ENCODE measurements at regions not wholly inside any gene's neighbourhood (a gene's known extent, or its start where the extent isn't known, plus 50 kb on each side); places are given as distances from the start of the nearest gene placed in this dataset.

DNA sequence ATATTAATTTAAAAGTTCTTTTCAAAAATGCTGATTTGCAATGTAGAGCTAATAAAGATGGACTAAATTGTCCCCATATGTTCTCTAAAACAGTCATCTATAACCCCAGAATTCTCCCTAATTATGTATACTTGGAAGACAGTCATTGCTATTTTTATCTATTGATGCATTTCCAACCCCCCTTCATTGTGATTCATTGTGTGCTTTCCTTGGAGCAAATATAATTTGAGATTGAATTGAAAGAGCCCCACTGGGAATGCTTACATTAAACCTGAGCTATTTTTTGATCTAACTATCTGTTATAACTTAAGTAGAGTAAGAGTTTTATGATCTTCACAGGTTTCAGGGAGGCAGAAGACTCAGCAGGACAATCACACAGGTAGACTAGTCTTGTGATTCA is 73.7 kb upstream of the PTCHD4 start:
- H3K27ac Mint-ChIP-seq, result no peak overlapping the region
- no peaks in the 10 kb centered on the region for H3K79me2 ChIP-seq (ENCODE audit: insufficient read depth, low read length)

More for the DNA sequence above, 73.7 kb upstream of the PTCHD4 start:
- Histone ChIP-seq H2BK15ac (ENCODE audit: low read depth, low read length) (no peak overlapping the region), H3T11ph (ENCODE audit: low read length) (no peak overlapping the region), H3K9ac (ENCODE audit: extremely low read depth, insufficient read length, low read length) (no peak overlapping the region), H3K23ac (ENCODE audit: insufficient read length, low read depth, low read length) (no peak overlapping the region), H2AK5ac (ENCODE audit: insufficient read length, low read length) (no peak overlapping the region), H3K4me1 (ENCODE audit: insufficient read depth, low read length) (no peaks in the 10 kb centered on the region), H4K91ac (ENCODE audit: insufficient read length, low read depth, low read length) (no peak overlapping the region), H2BK12ac (ENCODE audit: insufficient read length, low read depth, low read length) (no peak overlapping the region), H3K27me3 (ENCODE audit: insufficient read depth, low read length) (no peaks in the 10 kb centered on the region), H3K27ac (ENCODE audit: insufficient read length, low read depth, low read length) (no peak overlapping the region), H4K8ac (replicated peaks; ENCODE audit: insufficient read length, low read depth, low read length) (no peak overlapping the region), H4K5ac (ENCODE audit: insufficient read length, low read depth, low read length) (no peak overlapping the region), H3K18ac (ENCODE audit: insufficient read length, low read depth, low read length) (no peak overlapping the region), H3K56ac (ENCODE audit: insufficient read length, low read depth, low read length) (no peak overlapping the region), H2BK5ac (ENCODE audit: insufficient read length, low read length) (no peak overlapping the region), H3K23me2 (ENCODE audit: insufficient read length, low read depth, low read length, poor library complexity, severe bottlenecking) (no peaks in the 10 kb centered on the region), H2BK120ac (ENCODE audit: low read depth, low read length, poor library complexity, severe bottlenecking) (no peak overlapping the region), H3K79me1 (ENCODE audit: insufficient read depth, low read depth, low read length, poor library complexity, severe bottlenecking) (no peaks in the 10 kb centered on the region), H3K9me3 (ENCODE audit: control insufficient read depth, low read depth, low read length) (no peaks in the 10 kb centered on the region), H2AFZ (ENCODE audit: low read length) (no peak overlapping the region), H3K4me2 (ENCODE audit: insufficient read depth, insufficient read length, low read length) (no peak overlapping the region), H3K14ac (ENCODE audit: insufficient read depth, low read length) (no peak overlapping the region), H3K4ac (ENCODE audit: low read depth, low read length) (no peak overlapping the region), H4K20me1 (ENCODE audit: control insufficient read depth, insufficient read depth, insufficient read length) (no peaks in the 10 kb centered on the region), H2BK20ac (ENCODE audit: low read depth, low read length, poor library complexity, severe bottlenecking) (no peak overlapping the region)
- Mint-ChIP-seq H3K27me3 (ENCODE audit: low read depth) (no peaks in the 10 kb centered on the region), H3K9me3 (no peaks in the 10 kb centered on the region), H3K4me1 (peaks cover 4 to 10% of the 10 kb centered on the region in 2 experiments; a peak in 3 of 4 replicates), H3K36me3 (ENCODE audit: insufficient read depth in 1 of 3, low read depth in 3 of 3) (no peaks in the 10 kb centered on the region), H3K4me3 (no peak overlapping the region)
- TF ChIP-seq, protein P1, sequence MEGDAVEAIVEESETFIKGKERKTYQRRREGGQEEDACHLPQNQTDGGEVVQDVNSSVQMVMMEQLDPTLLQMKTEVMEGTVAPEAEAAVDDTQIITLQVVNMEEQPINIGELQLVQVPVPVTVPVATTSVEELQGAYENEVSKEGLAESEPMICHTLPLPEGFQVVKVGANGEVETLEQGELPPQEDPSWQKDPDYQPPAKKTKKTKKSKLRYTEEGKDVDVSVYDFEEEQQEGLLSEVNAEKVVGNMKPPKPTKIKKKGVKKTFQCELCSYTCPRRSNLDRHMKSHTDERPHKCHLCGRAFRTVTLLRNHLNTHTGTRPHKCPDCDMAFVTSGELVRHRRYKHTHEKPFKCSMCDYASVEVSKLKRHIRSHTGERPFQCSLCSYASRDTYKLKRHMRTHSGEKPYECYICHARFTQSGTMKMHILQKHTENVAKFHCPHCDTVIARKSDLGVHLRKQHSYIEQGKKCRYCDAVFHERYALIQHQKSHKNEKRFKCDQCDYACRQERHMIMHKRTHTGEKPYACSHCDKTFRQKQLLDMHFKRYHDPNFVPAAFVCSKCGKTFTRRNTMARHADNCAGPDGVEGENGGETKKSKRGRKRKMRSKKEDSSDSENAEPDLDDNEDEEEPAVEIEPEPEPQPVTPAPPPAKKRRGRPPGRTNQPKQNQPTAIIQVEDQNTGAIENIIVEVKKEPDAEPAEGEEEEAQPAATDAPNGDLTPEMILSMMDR (conservative IDR thresholded peaks at IDR 0.05), result no peak
- no peak for DNase-seq

All from H9 (cell line).